Esophagus squamous epithelium (tissue), 4 donors: ENCODE measurements at regions not wholly inside any gene's neighbourhood (a gene's known extent, or its start where the extent isn't known, plus 50 kb on each side); places are given as distances from the start of the nearest gene placed in this dataset.

ENCODE experiments used
- CTCF ChIP-seq, 6 experiments: fragments of 450-650 bp in 4 of 6; fragments of 200-600 bp in 2 of 6; sonication (generic) in 2 of 6; IDR thresholded peaks; one replicate each; pipeline ENCODE4 v1.5.1; 2016 to 2019; ENCODE audit warnings: antibody characterized with exemption in 6 of 6, mild to moderate bottlenecking in 4 of 6, moderate library complexity in 4 of 6
- POLR2A ChIP-seq, 4 donors: fragments of 450-650 bp; IDR thresholded peaks; one replicate each; pipeline ENCODE4 v1.6.1; 2017; ENCODE audit warnings: antibody characterized with exemption in 4 of 4, mild to moderate bottlenecking in 4 of 4, moderate library complexity in 3 of 4

- TF ChIP-seq CTCF (IDR thresholded peaks at IDR 0.05) = no peak
- TF ChIP-seq POLR2A (IDR thresholded peaks at IDR 0.05) = no peak
Measured at GRCh38 chr6:76810286-76810685, 653.0 kb downstream of the HTR1B start.
